ENCODE measurements at regions not wholly inside any gene's neighbourhood (a gene's known extent, or its start where the extent isn't known, plus 50 kb on each side); places are given as distances from the start of the nearest gene placed in this dataset.

DNA sequence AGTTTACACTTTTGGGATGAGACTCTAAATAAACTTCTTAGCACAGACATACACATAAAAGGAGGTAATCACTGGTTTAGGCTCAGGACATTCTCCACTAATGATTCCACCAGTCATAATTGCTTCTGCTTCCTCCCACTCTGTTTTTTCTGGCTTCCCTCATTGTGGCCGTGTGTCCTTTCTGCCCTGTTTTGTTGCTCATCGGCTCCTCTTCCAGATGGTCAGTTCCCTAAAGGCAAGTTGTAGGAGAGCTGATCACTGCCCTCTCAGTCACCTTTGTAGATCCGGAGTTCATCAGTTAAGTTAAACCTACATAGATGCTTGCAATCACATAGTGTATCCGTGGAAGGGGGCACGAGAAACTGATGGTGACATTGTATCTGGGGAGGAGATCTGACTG is 200.5 kb upstream of the ARG1 start:
- TF ChIP-seq, protein P1, sequence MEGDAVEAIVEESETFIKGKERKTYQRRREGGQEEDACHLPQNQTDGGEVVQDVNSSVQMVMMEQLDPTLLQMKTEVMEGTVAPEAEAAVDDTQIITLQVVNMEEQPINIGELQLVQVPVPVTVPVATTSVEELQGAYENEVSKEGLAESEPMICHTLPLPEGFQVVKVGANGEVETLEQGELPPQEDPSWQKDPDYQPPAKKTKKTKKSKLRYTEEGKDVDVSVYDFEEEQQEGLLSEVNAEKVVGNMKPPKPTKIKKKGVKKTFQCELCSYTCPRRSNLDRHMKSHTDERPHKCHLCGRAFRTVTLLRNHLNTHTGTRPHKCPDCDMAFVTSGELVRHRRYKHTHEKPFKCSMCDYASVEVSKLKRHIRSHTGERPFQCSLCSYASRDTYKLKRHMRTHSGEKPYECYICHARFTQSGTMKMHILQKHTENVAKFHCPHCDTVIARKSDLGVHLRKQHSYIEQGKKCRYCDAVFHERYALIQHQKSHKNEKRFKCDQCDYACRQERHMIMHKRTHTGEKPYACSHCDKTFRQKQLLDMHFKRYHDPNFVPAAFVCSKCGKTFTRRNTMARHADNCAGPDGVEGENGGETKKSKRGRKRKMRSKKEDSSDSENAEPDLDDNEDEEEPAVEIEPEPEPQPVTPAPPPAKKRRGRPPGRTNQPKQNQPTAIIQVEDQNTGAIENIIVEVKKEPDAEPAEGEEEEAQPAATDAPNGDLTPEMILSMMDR (IDR thresholded peaks at IDR 0.05), result no peak
- TF ChIP-seq EZH2 (IDR thresholded peaks at IDR 0.05; ENCODE audit: borderline replicate concordance, insufficient read depth, low read depth, low read length, poor library complexity, severe bottlenecking), result no peak

All from B cell (primary cell).